IgD-negative memory B cell (primary cell): ENCODE measurements at regions not wholly inside any gene's neighbourhood (a gene's known extent, or its start where the extent isn't known, plus 50 kb on each side); places are given as distances from the start of the nearest gene placed in this dataset.
"Not testable (repeated sequence)": the region's sequence is repeated elsewhere in the genome, so short reads cannot be mapped to it uniquely, and the experiment has no call there.

Experiments
- H3K27ac Mint-ChIP-seq, 3 donors: one replicate each; pipeline ENCODE4 v1.8.0; 2020 to 2022; ENCODE audit warnings: mild to moderate bottlenecking in 3 of 3, mixed read lengths in 3 of 3, moderate library complexity in 1 of 3
- H3K27me3 Mint-ChIP-seq: one replicate; pipeline ENCODE4 v1.8.0; 2021; ENCODE audit warnings: mixed read lengths
- H3K36me3 Mint-ChIP-seq: one replicate; pipeline ENCODE4 v1.8.0; 2020; ENCODE audit warnings: mild to moderate bottlenecking, mixed read lengths
- H3K4me1 Mint-ChIP-seq, 3 donors: one replicate each; pipeline ENCODE4 v1.8.0; 2020 to 2022; ENCODE audit warnings: mixed read lengths in 3 of 3, mild to moderate bottlenecking in 1 of 3
- H3K4me3 Mint-ChIP-seq, 4 donors: one replicate each; pipeline ENCODE4 v1.8.0; 2020 to 2022; ENCODE audit warnings: mild to moderate bottlenecking in 4 of 4, mixed read lengths in 4 of 4, moderate library complexity in 3 of 4
- H3K9me3 Mint-ChIP-seq, 3 donors: one replicate each; pipeline ENCODE4 v1.8.0; 2020 to 2021; ENCODE audit warnings: mixed read lengths in 3 of 3, mild to moderate bottlenecking in 1 of 3

DNA sequence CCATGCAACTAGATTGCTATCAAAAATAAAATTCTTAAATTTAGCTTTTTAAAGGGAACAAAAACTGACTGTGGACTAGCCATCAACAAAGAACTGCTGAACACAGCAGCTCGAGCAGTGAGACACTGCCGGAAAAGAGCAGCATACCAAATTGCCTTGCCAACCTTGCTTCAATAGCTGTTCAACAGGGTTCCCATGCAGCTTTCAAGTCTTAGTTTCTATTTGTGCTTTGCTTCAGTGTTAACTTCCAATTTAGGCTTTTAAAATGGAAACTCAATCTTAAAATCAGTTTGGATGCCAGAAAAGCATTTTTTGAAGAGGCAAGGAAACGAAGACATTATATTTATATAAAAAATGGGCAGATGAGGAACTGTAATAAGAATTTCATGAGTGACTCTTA, 463.4 kb upstream of the MAGEB18 start:
- H3K27ac Mint-ChIP-seq: no peak overlapping the region
- H3K9me3 Mint-ChIP-seq: no peaks in the 10 kb centered on the region
- no peaks in the 10 kb centered on the region for H3K27me3 Mint-ChIP-seq
- no peak overlapping the region for H3K4me3 Mint-ChIP-seq
- H3K4me1 Mint-ChIP-seq: no peaks in the 10 kb centered on the region
- H3K36me3 Mint-ChIP-seq: no peaks in the 10 kb centered on the region

DNA sequence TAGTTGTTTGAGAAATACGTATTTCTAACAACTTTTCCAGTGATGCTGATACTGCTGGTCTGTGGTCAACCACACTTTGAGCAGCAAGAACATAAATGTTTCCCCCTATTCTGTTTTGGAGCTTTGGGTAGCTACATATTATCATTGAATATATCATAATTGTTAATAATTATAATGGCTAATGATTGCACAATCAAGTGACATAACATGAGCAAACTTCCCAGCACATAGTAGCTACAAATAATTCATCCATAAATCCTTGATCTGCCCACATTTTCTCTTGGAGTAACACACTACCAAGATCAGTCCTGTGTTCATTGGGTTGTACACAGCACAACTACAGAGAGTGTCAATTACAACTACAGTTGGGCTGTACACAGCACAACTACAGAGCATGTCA, 436.3 kb upstream of the MAGEB18 start:
- no peak overlapping the region for H3K27ac Mint-ChIP-seq
- H3K4me1 Mint-ChIP-seq: no peaks in the 10 kb centered on the region
- H3K36me3 Mint-ChIP-seq: peaks cover 1% of the 10 kb centered on the region
- no peak overlapping the region for H3K4me3 Mint-ChIP-seq
- H3K9me3 Mint-ChIP-seq: peaks cover under 1 to 16% (median 6%) of the 10 kb centered on the region in 3 donors
- no peaks in the 10 kb centered on the region for H3K27me3 Mint-ChIP-seq

DNA sequence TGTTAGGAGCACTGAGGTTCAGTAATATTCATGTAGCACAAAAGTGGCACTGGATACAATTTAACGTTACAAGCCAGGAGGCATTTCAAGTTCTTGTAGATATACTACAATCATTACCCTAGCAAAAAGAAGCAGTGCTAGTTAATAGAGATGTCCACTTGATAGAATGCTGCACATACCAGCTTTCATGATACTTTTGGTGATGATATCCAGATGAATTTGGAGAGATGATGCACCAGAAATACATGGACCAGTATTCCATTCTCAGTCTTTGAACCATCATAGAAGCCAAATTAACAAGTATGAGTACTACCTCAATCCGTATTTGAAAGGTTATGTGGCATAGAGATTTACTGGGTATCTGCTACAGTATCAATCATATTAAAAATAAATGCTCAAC, 421.0 kb upstream of the MAGEB18 start:
- H3K4me3 Mint-ChIP-seq: no peak overlapping the region
- no peaks in the 10 kb centered on the region for H3K9me3 Mint-ChIP-seq
- H3K27ac Mint-ChIP-seq: no peak overlapping the region
- H3K27me3 Mint-ChIP-seq: no peaks in the 10 kb centered on the region
- H3K4me1 Mint-ChIP-seq: no peaks in the 10 kb centered on the region
- no peaks in the 10 kb centered on the region for H3K36me3 Mint-ChIP-seq

DNA sequence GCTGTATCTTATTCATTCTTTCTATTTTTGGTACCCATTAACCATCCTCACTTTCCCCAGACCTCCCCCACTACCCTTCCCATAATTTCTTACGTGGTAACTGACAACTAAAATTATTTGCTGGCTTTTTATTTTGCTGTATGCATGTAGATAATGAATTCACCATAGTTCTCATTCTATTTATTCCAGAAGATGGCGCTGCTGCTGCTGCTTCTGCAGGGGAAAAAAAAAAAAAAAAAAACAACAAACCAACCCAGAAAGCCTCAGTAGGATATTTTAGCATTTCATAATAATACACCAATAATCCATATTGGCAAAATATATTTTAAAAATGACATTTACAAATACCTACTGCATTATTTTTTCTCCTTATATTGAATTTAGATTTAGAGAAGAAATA, 416.6 kb upstream of the MAGEB18 start:
- Mint-ChIP-seq H3K9me3 (no peaks in the 10 kb centered on the region), H3K27ac (no peak overlapping the region), H3K4me1 (no peaks in the 10 kb centered on the region), H3K27me3 (no peaks in the 10 kb centered on the region), H3K36me3 (no peaks in the 10 kb centered on the region), H3K4me3 (no peak overlapping the region)

DNA sequence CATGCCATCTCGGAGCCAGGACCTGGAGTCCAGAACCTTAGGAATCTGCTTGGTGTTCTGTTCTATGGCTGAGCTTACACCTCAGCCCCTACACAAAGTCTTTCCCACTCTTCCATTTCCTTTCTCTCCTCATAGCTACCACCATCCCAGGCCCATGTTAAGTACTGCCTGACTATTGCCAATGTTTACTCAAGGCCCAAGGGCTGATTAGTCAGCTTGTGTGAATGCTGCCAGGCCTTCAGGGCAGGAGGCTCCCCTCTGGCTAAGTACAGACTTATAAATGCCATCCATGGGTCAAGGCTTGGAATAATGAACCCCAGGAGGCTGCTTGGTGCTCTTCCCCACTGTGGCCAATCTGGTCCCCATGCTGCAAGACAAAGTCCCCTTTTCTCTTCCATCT, 411.6 kb upstream of the MAGEB18 start:
- Mint-ChIP-seq H3K9me3 (no peaks in the 10 kb centered on the region), H3K4me3 (no peak overlapping the region), H3K4me1 (no peaks in the 10 kb centered on the region), H3K27ac (no peak overlapping the region), H3K36me3 (no peaks in the 10 kb centered on the region), H3K27me3 (no peaks in the 10 kb centered on the region)

DNA sequence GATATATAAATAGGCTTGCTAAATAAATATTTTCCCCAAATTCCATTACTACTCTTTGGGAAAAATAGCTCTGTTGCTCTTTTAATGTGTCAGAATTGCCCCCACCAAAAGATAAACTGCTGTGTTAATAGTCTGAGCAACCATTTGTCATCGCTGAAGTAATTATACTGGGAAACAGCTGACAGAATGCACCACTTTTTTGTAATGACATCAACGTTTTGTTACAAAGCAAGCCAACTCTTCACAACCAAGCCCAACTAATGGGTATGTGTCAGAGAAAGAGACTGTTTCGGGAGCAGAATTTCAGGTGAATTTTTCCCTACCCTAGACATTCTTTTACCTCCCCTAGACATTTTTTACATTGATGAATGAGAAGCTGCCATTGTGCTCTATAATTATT, 405.0 kb upstream of the MAGEB18 start:
- H3K36me3 Mint-ChIP-seq: no peaks in the 10 kb centered on the region
- H3K27me3 Mint-ChIP-seq: no peaks in the 10 kb centered on the region
- no peak overlapping the region for H3K4me3 Mint-ChIP-seq
- H3K27ac Mint-ChIP-seq: no peak overlapping the region
- no peaks in the 10 kb centered on the region for H3K4me1 Mint-ChIP-seq
- no peaks in the 10 kb centered on the region for H3K9me3 Mint-ChIP-seq

DNA sequence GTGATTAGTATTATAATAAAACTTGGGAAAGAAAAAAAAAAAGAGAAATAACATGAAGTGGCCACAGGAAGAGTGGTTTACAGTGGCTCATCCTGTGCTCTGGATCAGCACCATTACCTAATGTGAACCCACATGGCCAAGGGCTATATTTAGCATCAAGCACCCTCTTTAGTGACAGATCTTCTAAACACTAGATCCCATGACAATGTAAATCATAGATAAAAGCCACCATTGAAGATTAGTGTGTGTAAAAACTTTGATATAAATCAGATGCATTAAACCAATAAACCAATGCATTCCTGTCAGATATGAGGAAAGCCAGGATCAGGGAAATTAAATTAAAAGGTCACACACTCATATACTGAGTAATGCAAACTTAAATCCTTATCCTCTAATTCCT, 400.6 kb upstream of the MAGEB18 start:
- no peak overlapping the region for H3K4me3 Mint-ChIP-seq
- no peak overlapping the region for H3K27ac Mint-ChIP-seq

DNA sequence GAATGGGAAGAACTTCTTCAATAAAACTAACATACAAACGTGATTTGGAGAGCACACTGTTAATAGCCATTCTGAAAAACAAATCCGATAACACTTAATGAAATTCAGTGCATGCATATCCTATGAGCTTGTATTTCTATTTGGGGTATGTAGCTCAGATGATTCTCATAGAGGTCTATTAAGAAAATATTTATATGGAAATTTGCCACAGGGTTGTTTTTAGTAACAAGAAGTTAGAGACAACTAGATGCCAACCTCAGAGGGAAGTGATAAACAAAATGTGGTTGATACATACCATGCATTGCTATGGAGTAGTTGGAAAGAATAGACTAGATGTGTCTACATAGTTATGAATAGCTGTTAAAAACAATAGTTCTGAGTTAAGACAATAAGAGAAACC, 395.8 kb upstream of the MAGEB18 start:
- peaks cover 0 to 6% (median 0%) of the 10 kb centered on the region in 3 donors for H3K9me3 Mint-ChIP-seq
- H3K27ac Mint-ChIP-seq: no peak overlapping the region
- no peak overlapping the region for H3K4me3 Mint-ChIP-seq
- no peaks in the 10 kb centered on the region for H3K36me3 Mint-ChIP-seq
- no peaks in the 10 kb centered on the region for H3K27me3 Mint-ChIP-seq
- no peaks in the 10 kb centered on the region for H3K4me1 Mint-ChIP-seq

More for the DNA sequence above, 400.6 kb upstream of the MAGEB18 start:
- Mint-ChIP-seq H3K27me3 (no peaks in the 10 kb centered on the region), H3K4me1 (no peaks in the 10 kb centered on the region), H3K9me3 (no peaks in the 10 kb centered on the region), H3K36me3 (no peaks in the 10 kb centered on the region)

DNA sequence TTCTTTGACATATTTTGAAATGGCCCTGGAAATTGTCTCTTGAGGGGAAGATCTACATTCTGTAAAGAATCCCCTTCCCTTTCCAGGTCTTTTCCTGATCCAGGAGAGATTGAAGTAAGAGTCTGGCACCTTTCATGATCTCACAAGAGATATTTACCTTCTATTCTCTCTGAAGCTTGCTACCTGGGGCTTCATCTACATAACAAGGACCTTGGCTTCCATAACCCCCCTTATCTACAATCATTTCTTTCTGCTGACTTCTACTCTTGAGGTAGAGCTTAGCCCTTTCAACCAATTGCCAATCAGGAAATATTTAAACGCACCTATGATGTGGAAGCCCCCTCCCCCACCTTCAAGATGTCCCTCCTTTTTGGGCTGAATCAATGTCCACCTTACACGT, 383.7 kb upstream of the MAGEB18 start:
- no peak overlapping the region for H3K4me3 Mint-ChIP-seq
- H3K9me3 Mint-ChIP-seq: peaks cover 0 to 4% (median 2%) of the 10 kb centered on the region in 3 donors
- H3K27ac Mint-ChIP-seq: no peak overlapping the region
- H3K27me3 Mint-ChIP-seq: no peaks in the 10 kb centered on the region
- no peaks in the 10 kb centered on the region for H3K4me1 Mint-ChIP-seq
- H3K36me3 Mint-ChIP-seq: no peaks in the 10 kb centered on the region

DNA sequence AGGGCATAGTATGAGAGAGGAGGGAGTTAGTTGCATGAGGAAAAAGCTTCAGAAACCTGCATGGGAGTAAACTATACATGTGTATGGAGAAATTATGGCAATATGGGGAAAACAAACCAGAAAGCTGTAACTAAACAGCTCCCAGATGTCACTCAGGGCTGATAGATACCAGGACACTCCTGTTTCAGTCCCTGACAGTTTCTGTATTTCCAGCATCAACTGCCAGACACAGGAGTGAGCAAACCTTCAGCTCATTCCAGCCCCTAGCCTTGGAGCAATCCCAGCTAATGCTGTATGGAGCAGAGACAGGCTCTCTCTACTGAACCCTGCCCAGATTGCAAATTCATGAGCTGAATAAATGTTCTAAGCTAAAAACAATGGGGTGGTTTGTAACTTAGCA, 382.9 kb upstream of the MAGEB18 start:
- Mint-ChIP-seq H3K4me3 (no peak overlapping the region), H3K9me3 (peaks cover 0 to 4% (median 0%) of the 10 kb centered on the region in 3 donors), H3K27ac (no peak overlapping the region), H3K27me3 (no peaks in the 10 kb centered on the region), H3K36me3 (no peaks in the 10 kb centered on the region), H3K4me1 (no peaks in the 10 kb centered on the region)

DNA sequence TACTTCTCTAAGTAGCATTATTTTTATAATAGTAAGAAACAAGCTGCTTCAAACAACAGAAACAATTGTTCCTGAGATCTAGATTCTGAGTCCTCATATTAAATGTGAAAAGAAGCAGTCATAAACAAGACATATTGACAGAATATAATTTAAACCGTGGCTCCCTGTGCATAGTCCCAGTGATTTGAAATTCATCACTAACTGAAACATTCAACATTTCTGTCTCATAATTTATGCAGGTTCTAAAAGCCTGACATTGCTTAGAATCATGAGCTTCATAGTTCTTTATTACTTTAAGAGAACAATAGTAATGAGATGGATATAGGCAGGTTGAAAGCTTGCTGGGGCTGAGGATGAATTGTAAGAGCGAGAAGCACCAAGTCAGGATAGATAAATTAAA, 375.5 kb upstream of the MAGEB18 start:
- no peaks in the 10 kb centered on the region for H3K4me1 Mint-ChIP-seq
- H3K27me3 Mint-ChIP-seq: no peaks in the 10 kb centered on the region
- H3K9me3 Mint-ChIP-seq: peaks cover 0 to 2% (median 0%) of the 10 kb centered on the region in 3 donors
- H3K4me3 Mint-ChIP-seq: no peak overlapping the region
- H3K36me3 Mint-ChIP-seq: no peaks in the 10 kb centered on the region
- no peak overlapping the region for H3K27ac Mint-ChIP-seq

DNA sequence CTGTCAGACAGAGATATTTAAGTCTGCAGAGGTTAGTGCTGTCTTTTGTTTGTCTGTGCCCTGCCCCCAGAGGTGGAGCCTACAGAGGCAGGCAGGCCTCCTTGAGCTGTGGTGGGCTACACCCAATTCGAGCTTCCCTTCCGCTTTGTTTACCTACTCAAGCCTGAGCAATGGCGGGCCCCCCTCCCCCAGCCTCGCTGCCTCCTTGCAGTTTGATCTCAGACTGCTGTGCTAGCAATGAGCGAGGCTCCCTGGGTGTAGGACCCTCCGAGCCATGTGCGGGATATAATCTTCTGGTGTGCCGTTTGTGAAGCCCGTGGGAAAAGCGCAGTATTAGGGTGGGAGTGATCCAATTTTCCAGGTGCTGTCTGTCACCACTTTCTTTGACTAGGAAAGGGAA, 366.3 kb upstream of the MAGEB18 start:
- H3K4me3 Mint-ChIP-seq, H3K27ac Mint-ChIP-seq, H3K36me3 Mint-ChIP-seq, H3K27me3 Mint-ChIP-seq, H3K4me1 Mint-ChIP-seq, H3K9me3 Mint-ChIP-seq: not testable (repeated sequence)

DNA sequence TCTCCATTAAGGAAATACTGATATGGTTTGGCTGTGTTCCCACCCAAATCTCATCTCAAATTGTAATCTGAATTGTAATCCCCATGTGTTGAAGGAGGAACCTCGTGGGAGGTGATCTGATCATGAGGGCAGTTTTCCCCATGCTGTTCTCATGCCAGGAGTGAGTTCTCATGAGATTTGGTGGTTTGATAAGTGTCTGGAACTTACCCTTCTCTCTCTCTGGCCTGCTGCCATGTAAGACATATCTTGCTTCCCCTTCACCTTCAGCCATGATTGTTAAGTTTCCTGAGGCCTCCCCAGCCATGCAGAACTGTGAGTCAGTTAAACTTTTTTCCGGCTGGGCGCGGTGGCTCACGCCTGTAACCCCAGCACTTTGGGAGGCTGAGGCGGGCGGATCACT, 340.3 kb upstream of the MAGEB18 start:
- not testable (repeated sequence) for H3K27ac Mint-ChIP-seq, H3K36me3 Mint-ChIP-seq, H3K4me3 Mint-ChIP-seq, H3K27me3 Mint-ChIP-seq, H3K4me1 Mint-ChIP-seq, H3K9me3 Mint-ChIP-seq

DNA sequence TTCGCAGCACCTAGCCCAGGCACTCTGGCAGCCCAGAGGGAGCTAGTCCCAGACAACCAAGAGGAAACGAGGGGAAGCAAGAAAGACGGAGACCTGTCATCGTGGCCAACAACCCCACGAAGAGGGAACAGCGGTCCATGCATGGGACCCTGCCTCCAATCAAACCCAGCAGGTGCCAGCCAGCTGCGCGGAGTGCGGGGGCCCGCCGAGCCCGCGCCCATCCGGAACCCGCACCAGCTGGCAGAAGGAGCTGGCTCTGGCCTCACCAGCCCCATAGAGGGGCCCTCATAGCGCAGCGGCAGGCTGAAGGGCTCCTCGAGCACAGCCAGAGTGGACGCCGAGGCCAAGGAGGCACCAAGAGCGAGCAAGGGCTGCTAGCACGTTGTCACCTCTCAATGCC, 332.4 kb upstream of the MAGEB18 start:
- Mint-ChIP-seq H3K27ac (no peak overlapping the region), H3K27me3 (no peaks in the 10 kb centered on the region), H3K9me3 (peaks cover 3 to 9% (median 7%) of the 10 kb centered on the region in 3 donors), H3K4me1 (no peaks in the 10 kb centered on the region), H3K4me3 (no peak overlapping the region), H3K36me3 (no peaks in the 10 kb centered on the region)

DNA sequence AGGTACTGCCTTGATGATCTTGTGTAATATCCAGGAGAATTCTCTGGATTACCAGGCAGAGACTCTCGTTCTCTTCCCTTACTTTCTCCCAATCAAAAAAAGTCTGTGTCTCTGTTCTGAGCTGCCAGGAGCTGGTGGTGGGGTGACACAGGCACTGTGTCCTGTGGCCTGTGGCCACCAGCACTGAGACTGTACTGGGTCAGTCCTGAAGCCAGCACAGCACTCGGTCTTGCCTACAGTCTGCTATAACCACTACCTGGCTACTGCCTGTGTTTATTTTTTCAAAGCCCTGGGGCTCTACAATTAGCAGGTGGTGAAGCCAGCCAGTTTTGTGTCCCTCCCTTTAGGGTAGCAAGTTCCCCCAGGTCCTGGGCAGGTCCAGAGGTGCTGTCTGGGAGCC, 331.1 kb upstream of the MAGEB18 start:
- Mint-ChIP-seq H3K27ac (no peak overlapping the region), H3K27me3 (no peaks in the 10 kb centered on the region), H3K36me3 (no peaks in the 10 kb centered on the region), H3K9me3 (peaks cover 3 to 8% (median 7%) of the 10 kb centered on the region in 3 donors), H3K4me1 (no peaks in the 10 kb centered on the region), H3K4me3 (no peak overlapping the region)

DNA sequence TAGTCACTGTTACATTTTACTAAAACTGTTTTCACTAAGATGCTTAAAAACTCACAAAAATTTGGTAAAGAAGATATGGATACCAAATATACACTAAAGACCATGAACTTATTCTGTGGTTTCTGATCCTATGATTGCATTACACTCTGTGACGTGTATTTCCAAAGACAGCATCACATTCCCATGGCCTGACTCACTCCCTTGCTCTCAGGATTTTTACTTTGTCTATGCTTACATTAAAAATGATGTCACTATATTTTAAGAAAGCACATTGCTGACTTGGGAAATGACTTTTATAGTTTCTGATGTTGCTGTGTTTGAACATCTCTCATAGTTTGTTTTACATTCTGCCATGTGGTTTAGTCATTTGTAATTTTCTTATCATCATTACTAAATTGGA, 327.9 kb upstream of the MAGEB18 start:
- no peaks in the 10 kb centered on the region for H3K4me1 Mint-ChIP-seq
- H3K27ac Mint-ChIP-seq: no peak overlapping the region
- no peaks in the 10 kb centered on the region for H3K9me3 Mint-ChIP-seq
- H3K4me3 Mint-ChIP-seq: no peak overlapping the region
- H3K27me3 Mint-ChIP-seq: no peaks in the 10 kb centered on the region
- H3K36me3 Mint-ChIP-seq: no peaks in the 10 kb centered on the region

DNA sequence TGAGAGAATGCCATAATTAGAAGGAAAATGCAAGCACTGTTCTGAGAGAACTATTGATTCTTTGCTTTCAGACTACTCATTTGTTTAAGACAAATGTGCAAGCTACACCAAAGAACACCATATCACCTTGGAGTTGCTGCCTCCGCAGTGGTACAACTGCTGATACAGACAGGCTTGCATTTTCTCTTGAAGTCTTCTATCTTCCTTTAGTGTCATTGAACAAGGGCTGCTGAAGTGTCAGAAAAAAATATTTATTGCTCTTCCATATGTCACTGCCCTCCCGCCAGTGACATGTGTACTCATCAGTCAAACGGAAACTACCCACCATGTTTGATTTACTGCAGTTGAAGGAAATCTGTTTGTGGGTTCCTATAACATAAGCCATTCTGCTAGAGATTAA, 318.3 kb upstream of the MAGEB18 start:
- Mint-ChIP-seq H3K36me3 (no peaks in the 10 kb centered on the region), H3K4me3 (no peak overlapping the region), H3K4me1 (no peaks in the 10 kb centered on the region), H3K27me3 (no peaks in the 10 kb centered on the region), H3K9me3 (peaks cover 0 to 6% (median 0%) of the 10 kb centered on the region in 3 donors), H3K27ac (no peak overlapping the region)
